ENCODE measurements at regions not wholly inside any gene's neighbourhood (a gene's known extent, or its start where the extent isn't known, plus 50 kb on each side); places are given as distances from the start of the nearest gene placed in this dataset.

DNA sequence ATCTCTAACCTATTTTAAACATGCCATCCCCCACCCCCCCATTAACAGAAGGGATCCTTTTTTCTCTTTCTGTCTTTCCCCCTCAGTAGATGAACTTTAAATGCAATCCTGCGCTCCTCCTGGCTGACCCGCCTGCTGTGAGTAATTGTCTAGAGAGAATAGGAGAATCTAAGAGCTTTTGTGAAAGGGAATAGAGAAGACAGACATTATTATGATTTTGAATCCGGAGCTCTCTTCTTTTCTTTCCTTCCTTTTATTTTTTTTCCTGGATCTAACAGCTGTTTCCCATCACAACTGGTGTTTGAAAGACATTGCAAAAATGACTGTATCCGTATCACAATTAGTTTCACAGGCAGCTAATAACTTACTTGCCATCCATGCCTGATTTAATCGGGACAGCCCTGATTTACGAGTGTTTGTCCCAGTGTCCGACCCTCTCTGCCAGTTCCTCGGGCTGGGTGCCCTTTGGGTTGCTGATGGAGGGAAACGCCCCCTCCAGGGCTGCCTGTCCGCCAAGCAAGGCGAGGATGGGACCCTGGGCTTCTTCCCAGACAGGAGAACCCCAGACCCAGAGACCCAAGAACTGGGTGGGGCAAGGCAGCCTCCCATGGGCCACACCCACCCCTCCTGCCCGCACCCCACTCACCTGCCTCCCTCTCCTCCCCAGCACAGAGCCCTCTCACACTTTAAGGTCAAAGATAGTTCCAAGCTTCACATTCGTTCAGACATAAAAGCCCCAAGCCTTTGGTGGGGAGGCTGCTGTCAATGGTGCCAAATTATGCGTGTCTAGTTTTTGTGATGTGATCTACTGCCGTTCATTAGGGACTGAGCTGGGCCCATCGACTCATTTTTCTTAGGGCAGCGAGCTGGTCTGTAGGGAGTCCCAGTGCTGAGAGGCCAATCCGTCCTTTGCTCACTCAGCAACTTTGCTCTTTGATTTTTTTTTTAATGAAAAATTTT is 231.7 kb downstream of the ZNF516 start:
- no peak for TF ChIP-seq EZH2phosphoT487 (IDR thresholded peaks at IDR 0.05; ENCODE audit: unreplicated experiment)
- no peak for TF ChIP-seq POLR2AphosphoS5 (IDR thresholded peaks at IDR 0.05; ENCODE audit: low read depth)
- TF ChIP-seq EZH2 (IDR thresholded peaks at IDR 0.05; ENCODE audit: low read depth, unreplicated experiment) = no peak
- TF ChIP-seq, protein P1, sequence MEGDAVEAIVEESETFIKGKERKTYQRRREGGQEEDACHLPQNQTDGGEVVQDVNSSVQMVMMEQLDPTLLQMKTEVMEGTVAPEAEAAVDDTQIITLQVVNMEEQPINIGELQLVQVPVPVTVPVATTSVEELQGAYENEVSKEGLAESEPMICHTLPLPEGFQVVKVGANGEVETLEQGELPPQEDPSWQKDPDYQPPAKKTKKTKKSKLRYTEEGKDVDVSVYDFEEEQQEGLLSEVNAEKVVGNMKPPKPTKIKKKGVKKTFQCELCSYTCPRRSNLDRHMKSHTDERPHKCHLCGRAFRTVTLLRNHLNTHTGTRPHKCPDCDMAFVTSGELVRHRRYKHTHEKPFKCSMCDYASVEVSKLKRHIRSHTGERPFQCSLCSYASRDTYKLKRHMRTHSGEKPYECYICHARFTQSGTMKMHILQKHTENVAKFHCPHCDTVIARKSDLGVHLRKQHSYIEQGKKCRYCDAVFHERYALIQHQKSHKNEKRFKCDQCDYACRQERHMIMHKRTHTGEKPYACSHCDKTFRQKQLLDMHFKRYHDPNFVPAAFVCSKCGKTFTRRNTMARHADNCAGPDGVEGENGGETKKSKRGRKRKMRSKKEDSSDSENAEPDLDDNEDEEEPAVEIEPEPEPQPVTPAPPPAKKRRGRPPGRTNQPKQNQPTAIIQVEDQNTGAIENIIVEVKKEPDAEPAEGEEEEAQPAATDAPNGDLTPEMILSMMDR (conservative IDR thresholded peaks at IDR 0.05; ENCODE audit: low read depth in 2 of 2) = no peak
- no peak for TF ChIP-seq JUNB (IDR thresholded peaks at IDR 0.05; ENCODE audit: unreplicated experiment)
- TF ChIP-seq CREB1 (CRISPR knock-in tag; IDR thresholded peaks at IDR 0.05; ENCODE audit: low read depth) = no peak
- no peak for TF ChIP-seq ZNF114 (CRISPR knock-in tag; IDR thresholded peaks at IDR 0.05)
- TF ChIP-seq, protein P2, sequence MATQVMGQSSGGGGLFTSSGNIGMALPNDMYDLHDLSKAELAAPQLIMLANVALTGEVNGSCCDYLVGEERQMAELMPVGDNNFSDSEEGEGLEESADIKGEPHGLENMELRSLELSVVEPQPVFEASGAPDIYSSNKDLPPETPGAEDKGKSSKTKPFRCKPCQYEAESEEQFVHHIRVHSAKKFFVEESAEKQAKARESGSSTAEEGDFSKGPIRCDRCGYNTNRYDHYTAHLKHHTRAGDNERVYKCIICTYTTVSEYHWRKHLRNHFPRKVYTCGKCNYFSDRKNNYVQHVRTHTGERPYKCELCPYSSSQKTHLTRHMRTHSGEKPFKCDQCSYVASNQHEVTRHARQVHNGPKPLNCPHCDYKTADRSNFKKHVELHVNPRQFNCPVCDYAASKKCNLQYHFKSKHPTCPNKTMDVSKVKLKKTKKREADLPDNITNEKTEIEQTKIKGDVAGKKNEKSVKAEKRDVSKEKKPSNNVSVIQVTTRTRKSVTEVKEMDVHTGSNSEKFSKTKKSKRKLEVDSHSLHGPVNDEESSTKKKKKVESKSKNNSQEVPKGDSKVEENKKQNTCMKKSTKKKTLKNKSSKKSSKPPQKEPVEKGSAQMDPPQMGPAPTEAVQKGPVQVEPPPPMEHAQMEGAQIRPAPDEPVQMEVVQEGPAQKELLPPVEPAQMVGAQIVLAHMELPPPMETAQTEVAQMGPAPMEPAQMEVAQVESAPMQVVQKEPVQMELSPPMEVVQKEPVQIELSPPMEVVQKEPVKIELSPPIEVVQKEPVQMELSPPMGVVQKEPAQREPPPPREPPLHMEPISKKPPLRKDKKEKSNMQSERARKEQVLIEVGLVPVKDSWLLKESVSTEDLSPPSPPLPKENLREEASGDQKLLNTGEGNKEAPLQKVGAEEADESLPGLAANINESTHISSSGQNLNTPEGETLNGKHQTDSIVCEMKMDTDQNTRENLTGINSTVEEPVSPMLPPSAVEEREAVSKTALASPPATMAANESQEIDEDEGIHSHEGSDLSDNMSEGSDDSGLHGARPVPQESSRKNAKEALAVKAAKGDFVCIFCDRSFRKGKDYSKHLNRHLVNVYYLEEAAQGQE (IDR thresholded peaks at IDR 0.05; ENCODE audit: unreplicated experiment) = no peak
- TF ChIP-seq ZNF331 (CRISPR knock-in tag; IDR thresholded peaks at IDR 0.05; ENCODE audit: low read depth) = no peak

Measured in GM23338 (cell line).